GM23338 (cell line): ENCODE measurements at regions not wholly inside any gene's neighbourhood (a gene's known extent, or its start where the extent isn't known, plus 50 kb on each side); places are given as distances from the start of the nearest gene placed in this dataset.

Experiments
- CREB1 ChIP-seq: fragments of 250-450 bp; sonication (Bioruptor Pico); IDR thresholded peaks from 2 replicates; pipeline ENCODE4 v1.5.0; 2020; ENCODE audit warnings: low read depth, mild to moderate bottlenecking, moderate library complexity
- EZH2 ChIP-seq: fragments of 200-600 bp; sonication (generic); IDR thresholded peaks from one replicate; pipeline ENCODE4 v1.8.0; 2017; ENCODE audit warnings: antibody characterized with exemption, mild to moderate bottlenecking, low read depth; ENCODE audit not compliant: unreplicated experiment
- EZH2phosphoT487 ChIP-seq: fragments of 200-600 bp; sonication (generic); IDR thresholded peaks from one replicate; pipeline ENCODE4 v1.8.1; 2018; ENCODE audit warnings: antibody characterized with exemption; ENCODE audit not compliant: unreplicated experiment
- JUNB ChIP-seq: IDR thresholded peaks from one replicate; pipeline ENCODE4 v1.6.1; 2016; ENCODE audit warnings: antibody characterized with exemption; ENCODE audit not compliant: unreplicated experiment
- POLR2AphosphoS5 ChIP-seq: IDR thresholded peaks from 2 replicates; pipeline ENCODE4 v1.6.1; 2016; ENCODE audit warnings: antibody characterized with exemption, low read depth
- STAT1 ChIP-seq: IDR thresholded peaks from one replicate; pipeline ENCODE4 v1.6.1; 2016; ENCODE audit warnings: antibody characterized with exemption; ENCODE audit not compliant: unreplicated experiment
- ZNF114 ChIP-seq: fragments of 250-450 bp; sonication (Bioruptor Pico); IDR thresholded peaks from 2 replicates; pipeline ENCODE4 v1.5.0; 2020; ENCODE audit warnings: mild to moderate bottlenecking, moderate library complexity
- TF ChIP-seq, protein P1 (sequence below), 2 experiments: fragments of 200-600 bp in 1 of 2; sonication (generic) in 1 of 2; conservative IDR thresholded peaks; 2 replicates each; pipeline versions ENCODE4 v1.5.1 to v1.6.1; 2016 to 2017; ENCODE audit warnings: antibody characterized with exemption in 2 of 2, low read depth in 2 of 2, mild to moderate bottlenecking in 2 of 2, moderate library complexity in 1 of 2
- TF ChIP-seq, protein P2 (sequence below): IDR thresholded peaks from one replicate; pipeline ENCODE4 v1.6.1; 2018; ENCODE audit warnings: antibody characterized with exemption; ENCODE audit not compliant: unreplicated experiment

DNA sequence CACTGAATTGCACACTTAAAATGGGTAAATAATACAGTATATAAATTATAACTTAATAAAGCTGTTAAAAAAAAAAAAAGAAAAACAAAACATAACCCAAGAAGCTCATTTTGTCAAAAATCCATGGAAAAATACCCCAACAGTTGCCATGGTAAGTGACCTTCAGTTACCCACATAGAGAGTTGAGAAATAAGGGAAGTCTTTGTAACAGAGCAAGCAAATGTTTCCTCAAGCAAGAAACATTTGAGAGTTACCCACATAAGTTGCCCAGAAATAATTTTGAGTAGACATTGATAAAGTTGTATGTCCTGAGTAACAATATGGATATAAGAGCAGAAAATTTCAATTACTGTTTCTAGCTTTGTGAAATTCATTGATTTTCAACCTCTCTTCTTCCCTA is 227.4 kb downstream of the CCDC59 start:
- TF ChIP-seq, protein P1, sequence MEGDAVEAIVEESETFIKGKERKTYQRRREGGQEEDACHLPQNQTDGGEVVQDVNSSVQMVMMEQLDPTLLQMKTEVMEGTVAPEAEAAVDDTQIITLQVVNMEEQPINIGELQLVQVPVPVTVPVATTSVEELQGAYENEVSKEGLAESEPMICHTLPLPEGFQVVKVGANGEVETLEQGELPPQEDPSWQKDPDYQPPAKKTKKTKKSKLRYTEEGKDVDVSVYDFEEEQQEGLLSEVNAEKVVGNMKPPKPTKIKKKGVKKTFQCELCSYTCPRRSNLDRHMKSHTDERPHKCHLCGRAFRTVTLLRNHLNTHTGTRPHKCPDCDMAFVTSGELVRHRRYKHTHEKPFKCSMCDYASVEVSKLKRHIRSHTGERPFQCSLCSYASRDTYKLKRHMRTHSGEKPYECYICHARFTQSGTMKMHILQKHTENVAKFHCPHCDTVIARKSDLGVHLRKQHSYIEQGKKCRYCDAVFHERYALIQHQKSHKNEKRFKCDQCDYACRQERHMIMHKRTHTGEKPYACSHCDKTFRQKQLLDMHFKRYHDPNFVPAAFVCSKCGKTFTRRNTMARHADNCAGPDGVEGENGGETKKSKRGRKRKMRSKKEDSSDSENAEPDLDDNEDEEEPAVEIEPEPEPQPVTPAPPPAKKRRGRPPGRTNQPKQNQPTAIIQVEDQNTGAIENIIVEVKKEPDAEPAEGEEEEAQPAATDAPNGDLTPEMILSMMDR (conservative IDR thresholded peaks at IDR 0.05; ENCODE audit: low read depth in 2 of 2): no peak
- no peak for TF ChIP-seq POLR2AphosphoS5
- no peak for TF ChIP-seq EZH2
- no peak for TF ChIP-seq ZNF114
- TF ChIP-seq, protein P2, sequence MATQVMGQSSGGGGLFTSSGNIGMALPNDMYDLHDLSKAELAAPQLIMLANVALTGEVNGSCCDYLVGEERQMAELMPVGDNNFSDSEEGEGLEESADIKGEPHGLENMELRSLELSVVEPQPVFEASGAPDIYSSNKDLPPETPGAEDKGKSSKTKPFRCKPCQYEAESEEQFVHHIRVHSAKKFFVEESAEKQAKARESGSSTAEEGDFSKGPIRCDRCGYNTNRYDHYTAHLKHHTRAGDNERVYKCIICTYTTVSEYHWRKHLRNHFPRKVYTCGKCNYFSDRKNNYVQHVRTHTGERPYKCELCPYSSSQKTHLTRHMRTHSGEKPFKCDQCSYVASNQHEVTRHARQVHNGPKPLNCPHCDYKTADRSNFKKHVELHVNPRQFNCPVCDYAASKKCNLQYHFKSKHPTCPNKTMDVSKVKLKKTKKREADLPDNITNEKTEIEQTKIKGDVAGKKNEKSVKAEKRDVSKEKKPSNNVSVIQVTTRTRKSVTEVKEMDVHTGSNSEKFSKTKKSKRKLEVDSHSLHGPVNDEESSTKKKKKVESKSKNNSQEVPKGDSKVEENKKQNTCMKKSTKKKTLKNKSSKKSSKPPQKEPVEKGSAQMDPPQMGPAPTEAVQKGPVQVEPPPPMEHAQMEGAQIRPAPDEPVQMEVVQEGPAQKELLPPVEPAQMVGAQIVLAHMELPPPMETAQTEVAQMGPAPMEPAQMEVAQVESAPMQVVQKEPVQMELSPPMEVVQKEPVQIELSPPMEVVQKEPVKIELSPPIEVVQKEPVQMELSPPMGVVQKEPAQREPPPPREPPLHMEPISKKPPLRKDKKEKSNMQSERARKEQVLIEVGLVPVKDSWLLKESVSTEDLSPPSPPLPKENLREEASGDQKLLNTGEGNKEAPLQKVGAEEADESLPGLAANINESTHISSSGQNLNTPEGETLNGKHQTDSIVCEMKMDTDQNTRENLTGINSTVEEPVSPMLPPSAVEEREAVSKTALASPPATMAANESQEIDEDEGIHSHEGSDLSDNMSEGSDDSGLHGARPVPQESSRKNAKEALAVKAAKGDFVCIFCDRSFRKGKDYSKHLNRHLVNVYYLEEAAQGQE: no peak
- no peak for TF ChIP-seq CREB1 (CRISPR knock-in tag)
- TF ChIP-seq JUNB: no peak
- TF ChIP-seq EZH2phosphoT487: no peak
- TF ChIP-seq STAT1: no peak
